Fibroblast of skin of scalp (primary cell): ENCODE measurements at regions not wholly inside any gene's neighbourhood (a gene's known extent, or its start where the extent isn't known, plus 50 kb on each side); places are given as distances from the start of the nearest gene placed in this dataset.

Experiments used
- DNase-seq: peaks from one replicate; pipeline ENCODE4 v3.0.0-alpha.2; 2013

DNA sequence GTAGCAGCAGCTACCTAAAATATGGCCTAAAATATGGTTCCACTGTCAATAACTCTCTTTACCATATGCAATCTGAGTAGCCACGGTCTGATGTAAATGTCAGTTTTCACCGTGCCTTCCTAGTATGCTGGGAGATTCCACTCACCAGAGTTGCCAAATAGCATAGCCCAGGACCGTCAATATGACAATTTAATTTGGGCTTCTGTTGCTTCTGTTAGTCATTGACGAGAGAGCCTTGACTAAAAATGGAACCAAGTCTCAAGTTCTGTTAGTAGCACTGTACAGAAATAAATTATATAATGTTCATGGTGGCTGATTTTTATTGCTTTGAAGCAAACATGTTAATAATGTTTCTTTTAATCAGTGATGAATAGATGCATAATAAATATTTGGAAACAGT lies 348.4 kb downstream of the BCAT1 start:
- DNase-seq: peak; percentile 11

DNA sequence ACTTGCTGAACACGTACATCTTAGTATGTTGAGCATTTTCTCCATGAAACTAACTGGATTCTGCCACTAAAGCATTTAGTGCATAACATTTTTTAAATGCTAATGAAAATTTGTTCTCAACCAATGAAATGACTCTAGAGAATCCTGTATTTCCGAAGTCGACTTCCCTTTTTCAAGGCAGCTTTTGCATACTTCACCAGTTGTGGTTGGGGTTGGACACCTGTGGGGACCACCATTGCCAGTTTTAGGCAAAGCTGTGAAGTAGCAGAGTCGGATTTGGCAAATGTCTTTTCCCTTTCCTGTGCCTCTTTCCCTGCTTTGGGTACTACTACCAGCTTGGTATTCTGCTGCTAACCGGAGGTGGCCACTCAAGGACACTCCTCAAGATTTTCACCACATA lies 349.2 kb downstream of the BCAT1 start:
- no peak for DNase-seq

DNA sequence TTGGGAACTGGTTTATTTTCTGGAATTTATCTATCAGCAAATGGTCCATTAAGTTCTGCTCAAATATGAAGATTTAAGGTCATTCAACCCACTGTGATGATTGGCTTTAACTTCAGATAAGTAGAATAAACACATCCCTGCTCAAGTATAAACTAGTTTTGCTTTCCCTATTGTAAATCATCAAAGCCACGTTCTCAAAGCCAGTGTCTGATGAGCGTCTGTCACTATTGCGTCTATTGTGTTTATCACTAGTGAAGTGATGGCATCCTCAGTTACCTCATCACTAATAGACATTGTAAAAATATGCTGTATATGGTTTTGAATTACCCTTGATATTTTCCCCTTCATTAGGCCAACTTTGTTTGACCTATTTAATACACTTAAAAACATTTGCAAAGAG lies 351.3 kb downstream of the BCAT1 start:
- no peak for DNase-seq

DNA sequence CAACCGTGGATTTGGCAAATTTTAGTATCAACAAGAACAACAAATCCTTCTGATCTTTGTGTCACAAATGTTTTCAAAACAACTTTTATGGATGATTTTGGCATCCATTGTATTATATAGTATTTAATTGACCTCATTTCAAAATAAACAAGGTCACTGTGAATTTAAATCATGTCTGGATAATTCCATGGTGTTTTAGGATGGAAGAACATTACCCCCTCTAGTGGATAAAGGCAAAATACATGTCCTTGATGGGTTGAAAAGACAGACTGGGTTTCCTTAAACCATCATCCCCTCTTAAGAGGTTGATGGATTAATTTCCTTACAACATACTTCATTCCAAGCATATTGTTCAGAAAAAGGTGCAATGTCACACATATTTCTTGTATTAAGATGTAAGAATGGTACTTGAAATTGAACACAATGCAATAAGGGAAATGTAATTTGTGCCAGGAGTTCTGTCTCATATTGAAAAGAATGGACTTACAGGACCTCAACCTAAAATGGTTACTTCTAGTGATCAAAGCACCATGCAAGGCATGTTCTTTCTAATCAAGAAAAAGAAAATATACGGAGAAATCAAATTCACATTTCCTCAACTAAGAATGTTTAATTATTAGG lies 352.0 kb downstream of the BCAT1 start:
- peak; percentile 29 for DNase-seq

DNA sequence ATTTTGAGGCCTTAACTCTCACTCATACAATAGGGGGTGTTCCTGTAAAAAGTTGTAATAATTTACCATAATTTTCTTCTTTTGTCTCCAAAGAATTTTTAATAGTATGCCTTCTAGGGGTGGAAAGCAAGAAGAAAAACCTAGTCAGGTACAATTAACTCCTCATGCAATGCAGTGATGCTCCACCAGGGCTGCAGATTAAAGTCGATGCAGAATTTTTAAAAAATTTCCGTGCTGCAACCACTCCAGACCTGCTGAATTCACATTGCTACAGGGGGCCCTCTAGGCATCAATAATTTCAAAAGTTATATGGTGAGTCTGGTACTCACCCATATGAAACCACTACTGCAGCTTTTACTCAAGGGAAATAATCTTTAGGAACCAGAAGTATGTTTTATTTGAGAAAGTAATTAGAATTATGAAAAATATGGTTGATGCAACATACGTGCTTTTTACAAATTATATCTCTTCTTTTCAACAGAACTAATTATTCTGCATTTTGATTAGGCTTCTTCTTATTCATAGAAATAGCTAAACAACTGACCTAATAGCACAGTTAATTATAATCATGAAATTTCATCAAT lies 353.2 kb downstream of the BCAT1 start:
- DNase-seq: no peak

DNA sequence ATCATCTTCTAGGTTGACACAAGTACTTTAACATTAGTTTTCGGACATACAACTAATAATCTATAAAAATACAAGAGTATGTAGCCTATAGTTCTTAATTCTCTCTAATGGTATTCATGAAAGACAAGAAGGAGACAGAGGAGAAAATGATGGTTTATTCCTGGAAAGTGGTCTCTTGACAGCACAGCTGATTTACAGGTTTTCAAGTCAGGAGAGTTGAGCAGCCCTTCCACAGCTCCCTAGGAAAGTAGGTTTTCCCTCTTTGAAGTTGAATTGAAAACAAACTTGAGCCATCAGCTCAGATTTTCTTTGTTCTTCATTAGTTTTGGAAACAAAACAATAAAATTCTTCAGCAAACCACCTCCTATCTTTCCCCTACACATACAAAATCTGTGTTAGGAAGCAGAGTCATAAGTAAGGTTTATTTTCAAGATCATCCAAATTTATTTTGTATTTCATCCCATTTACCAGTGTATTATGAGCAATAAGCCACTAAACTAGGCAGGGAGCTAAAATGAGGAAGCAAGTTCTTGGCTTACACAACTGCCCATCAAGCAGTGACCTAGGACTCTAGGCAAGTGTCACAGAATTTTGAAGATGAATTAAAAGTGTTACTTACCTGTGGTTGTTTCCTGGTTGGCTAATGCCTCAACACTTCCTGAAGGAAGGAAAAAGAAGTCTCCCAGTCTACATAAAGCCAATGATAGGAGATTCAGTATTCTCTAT lies 357.0 kb downstream of the BCAT1 start:
- no peak for DNase-seq

DNA sequence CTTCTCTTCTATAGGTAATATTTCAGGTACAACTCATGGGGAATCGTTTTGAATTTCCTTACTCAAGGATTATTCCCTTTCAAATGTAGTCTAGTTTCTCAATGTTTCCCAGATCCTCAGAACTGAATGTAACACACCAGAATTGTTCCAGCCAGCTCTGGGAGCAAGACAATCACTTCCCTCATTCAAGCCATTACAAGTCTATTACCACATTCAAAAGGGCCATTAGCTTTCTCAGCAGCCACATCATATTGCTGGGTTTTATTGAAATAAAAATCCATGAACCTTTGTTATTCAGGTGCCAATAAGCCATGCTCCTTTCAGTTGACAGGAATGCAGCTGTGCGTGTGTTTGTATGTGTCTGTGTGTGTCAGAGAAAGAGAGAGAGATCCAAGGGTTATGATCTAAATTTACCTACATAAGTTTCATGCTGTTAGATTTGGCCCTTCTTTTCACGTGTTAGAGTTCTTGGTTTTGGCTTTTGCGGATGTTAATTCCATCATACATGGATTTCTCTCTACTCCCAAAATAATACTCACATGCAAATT lies 357.7 kb downstream of the BCAT1 start:
- no peak for DNase-seq

DNA sequence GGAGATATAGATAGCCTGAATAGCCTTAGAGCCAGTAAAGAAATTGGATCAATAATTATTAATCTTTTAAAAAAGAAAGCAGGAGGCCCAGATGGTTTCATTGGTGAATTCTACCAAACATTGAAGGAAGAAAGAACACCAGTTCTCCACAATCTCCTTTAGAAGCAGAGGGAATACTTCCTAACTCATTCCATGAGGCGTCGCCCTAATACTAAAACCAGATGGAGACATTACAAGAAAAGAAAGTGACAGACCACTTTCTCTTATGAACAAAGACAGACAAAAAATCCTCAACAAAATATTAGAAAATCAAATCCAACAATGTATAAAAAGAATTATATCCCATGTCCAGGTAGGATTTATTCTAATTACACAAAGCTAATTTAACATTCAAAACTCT lies 362.6 kb downstream of the BCAT1 start:
- peak; percentile 5 for DNase-seq

DNA sequence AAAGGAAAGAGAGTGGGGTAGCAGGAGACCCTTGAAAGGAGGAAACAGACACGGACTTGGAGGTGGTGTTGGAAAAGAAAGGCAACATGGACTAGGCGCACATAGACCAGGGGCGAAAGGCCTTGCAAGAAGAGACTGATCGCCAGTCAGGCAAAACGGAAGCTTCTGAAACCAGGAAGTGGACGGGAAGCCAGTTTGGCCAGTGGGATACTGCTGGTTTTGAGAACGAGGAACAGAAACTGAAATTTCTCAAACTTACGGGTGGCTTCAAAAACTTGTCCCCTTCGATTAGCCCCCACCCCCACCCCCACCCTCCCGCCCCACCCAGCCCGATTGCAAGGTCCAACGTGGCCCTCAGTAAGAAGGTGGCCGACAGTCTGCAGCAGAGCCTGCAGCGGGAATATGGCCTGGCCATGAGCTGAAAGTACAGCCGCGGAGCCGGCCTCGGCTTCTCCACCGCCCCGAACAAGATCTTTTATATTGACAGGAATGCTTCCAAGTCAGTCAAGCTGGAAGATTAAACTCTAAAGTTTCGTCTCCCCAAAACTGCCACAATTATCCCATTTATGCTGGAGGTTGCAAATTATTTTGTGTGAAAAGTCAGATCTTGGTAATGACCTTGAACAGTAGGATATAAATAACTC lies 364.7 kb downstream of the BCAT1 start:
- no peak for DNase-seq

DNA sequence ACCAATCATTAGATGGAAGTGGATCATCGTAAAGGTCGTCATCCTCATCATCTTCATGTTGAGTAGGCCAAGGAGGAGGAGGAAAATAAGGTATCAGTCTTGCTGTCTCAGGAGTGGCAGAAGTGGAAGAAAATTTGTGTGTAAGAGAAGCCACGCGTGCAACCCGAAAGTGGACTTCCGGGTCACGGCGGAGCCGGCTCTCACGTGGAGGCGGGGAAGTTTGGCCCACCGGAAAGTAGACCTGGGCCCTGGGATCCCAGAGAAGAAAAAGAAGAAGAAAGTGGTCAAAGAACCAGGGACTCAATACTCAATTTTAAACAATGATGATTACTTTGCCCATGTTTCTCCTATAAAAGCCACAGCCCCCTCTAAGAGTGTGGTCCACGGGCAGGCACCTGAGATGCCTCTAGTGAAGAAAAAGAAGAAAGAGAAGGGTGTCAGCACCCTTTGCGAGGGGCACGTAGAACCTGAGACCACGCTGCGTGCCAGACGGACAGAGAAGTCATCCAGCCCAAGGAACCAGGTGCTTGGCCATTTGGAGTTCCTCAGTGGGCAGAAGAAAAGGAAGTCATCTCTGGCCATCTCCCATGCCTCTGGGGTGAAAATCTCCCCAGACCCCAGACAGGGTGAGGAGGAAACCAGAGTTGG lies 365.8 kb downstream of the BCAT1 start:
- no peak for DNase-seq

DNA sequence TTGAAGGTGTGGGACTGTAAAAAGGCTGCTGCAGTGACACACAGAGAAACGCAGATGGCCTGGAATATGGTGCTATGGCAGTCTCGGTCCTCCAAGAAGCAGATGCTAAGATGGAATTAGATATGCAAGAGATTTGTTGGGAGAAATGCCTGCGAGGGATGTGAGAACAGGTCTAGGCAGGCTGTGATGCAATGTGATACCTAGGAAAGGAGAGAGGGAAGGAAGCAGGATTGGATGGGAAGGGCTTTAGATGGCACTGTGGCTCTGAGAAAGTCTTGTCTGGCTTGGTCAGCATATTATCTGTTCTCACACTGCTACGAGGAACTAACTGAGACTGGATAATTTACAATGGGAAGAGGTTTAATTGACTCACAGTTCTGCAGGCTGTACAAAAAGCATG lies 374.4 kb downstream of the BCAT1 start:
- DNase-seq: no peak

DNA sequence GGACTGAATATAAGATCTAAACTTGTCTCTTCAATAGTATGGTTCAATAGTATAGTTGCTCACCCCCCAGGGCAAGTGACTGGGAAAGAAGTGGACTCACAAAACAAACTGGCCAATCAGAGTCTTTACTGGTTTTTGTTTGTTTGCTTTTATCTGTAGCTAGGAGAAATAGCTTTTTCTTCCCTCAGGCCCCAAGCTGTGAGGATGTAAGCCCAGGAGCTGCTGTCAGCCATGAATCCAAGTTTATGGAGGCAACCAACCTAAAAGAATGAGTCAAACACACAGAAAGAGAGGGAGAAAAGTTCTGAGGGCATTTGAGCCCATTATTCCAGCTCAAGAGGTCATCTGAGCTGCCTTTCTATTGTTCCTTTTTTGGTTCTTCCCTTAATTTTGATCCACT lies 375.3 kb downstream of the BCAT1 start:
- DNase-seq: no peak

DNA sequence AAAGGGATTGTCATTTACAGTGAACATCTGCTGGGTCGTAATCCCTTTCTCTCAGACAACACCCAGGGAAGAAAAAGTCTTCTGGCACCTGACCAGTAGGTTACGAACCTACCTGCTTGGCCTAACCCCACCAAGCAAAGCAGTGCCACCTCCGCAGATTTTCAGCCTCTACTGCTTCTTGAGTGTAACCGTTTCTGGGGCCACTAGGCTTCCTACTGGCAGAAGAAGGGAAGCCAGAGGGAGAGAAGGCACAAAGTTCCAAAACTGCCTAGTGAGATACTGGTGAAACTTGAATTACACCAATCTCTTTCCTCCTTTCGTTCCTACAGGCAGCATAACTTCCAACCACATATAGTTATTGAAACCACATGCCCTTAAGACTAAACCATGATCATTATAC lies 383.6 kb downstream of the BCAT1 start:
- DNase-seq: peak; percentile 7

DNA sequence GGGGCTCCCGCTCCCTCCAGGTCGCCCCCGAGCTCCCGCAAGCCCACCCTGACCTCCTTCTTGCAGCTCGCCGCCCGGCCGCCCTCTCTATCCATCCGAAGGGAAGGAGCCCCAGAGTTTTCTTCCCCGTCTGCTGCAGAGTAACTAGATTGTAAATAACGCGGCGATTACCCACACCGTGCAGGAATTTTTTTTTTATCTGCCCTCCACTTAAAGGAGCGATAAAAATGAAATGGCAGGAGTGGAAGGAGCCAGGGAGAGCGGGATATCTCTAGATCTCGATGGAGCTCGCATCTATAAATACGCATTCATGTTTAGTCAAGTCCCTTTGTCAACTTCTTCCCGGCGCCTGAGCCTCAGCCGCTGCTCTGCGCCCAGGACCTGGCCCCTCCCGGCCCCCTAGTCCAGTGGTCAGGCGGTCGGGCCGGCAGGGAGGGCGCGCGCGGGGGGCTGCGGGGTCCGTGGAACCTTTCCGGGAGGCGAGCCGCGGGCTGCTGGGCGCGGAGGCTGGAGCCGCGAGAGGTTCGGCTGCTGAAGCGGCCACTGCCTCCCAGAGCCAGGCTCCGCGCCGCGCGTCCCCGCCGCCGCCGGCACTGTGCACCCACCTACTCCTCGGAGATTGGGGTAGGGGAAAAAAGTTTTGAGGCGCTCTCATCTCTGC lies 386.0 kb downstream of the BCAT1 start:
- peak; percentile 7 for DNase-seq

DNA sequence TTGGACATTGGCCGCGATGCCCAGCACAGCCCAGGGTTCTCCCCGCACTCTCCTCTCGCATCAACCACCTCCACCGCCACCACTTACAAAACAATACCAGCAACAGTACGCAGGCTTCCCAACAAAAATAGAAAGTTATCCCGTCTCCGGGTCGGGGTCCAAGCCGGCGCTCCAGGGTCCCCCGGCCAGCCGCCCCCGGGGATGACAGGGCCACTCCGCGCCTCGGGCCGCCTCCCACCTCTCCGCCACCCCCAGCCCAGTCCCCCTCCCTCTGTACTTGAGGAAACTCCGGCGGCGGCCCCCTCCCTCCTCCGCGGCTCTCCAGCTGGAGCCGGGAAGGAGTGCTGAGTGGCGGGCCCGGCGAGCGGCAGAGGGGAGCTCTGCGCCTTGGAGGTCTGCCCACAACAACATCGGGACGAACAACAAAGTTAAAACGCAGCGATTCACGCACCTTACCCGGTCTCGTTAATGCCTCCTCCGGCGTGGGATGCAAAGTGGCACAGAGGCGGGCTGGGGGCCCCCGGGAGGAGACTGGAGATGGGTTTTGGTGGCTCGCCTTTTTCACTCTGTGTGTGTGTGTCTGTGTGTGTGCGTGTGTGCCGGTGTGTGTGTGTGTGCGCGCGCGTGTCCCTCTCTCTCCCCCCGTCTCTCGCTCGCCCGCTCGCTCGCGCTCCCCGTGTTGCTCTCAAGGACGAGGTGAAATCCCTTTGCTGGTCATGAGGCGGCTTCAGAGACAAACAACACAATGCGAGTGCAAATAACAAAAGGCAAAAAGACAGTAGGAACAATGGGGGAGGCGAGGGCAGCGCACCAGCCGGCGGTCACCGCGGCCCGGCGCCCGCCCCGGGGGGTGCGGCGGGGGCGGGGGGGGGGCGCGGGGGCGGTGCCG lies 386.8 kb downstream of the BCAT1 start:
- DNase-seq: peak; percentile 30

DNA sequence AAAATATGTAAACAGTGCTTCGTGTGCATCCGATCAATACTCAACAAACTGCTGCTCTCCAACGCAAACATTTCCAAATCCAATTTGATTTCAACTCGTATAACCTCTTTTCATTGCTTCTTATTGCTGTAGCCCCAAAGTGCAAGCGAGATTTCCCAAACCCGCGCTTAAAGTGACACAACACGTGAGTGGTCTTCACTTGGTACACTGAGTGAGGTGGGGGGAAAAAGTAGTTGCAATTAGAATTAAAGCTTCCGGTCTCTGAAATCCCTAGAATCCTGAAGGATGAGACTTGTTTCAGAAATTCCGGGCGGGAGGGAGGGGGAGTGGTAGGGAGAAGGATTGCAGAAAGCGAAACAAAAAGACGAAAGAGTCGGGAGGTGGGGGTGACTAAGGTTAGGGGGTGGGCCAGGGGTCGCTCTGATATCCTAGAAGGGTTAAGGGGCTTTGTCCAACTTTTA lies 387.5 kb downstream of the BCAT1 start:
- DNase-seq: peak; percentile 32

DNA sequence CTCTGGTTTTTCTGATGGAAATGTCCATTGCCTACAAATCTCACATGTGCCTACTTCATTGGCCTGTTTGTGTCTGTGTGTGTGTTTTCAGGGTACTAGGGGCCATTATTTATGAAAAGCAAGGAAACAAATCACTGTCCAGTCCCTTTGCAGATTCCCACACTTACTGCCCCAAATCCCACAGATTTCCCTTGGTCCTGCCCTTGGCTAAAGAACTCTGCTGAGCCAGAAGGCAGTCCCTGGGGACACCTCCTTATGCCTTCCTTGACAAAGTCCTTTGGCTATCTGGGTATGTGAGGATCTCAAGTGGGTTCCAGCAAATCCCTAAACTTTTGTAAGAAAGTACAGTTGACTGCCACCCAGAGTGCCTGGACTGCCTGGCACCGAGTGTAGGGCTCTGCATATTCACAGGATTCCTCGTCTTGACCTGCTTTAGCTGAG lies 388.1 kb downstream of the BCAT1 start:
- no peak for DNase-seq

DNA sequence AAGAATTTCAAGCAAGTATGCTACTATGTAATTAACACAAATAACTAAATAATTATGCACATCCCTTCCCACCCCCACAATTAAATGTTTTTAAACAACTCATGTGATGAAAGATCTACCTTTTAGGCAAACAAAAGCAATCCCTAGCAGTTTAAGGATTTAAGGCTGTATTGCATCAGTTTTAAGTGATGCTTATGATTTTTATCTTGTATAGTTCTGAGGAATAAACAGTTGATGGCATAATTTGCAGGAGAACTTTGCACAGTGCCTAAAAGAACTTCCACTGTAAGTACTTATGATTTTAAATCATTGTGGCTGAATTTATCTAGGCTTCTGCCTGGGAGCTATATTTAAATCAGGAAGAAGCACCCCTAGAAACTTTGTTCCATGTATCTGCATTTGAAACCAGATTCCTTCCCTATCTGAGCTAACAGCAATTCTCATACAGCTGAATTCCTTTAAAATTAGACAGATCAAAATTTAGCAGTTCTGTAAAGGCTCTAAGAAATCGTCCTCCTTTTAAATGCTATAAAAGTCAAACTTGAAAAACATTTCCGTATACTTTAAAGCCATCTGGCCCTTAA lies 388.6 kb downstream of the BCAT1 start:
- no peak for DNase-seq

DNA sequence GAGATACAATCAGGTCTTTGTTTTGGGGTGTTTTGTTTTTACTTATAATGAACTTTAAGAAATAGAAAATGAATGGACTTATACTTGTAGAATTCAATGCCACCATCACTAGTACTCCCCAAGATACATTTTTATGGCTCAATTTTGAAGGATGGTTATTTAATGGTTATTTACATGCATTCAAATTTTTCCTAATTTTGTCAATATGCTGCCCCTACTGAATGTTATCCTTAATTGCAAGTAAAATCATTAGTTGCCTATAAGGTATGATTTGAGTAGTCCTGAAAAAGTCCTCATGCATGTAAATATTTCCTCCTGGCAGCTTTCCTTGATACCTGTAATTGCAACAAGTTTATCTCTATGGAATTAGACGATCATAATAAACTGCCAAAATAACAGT lies 391.2 kb downstream of the BCAT1 start:
- DNase-seq: no peak

DNA sequence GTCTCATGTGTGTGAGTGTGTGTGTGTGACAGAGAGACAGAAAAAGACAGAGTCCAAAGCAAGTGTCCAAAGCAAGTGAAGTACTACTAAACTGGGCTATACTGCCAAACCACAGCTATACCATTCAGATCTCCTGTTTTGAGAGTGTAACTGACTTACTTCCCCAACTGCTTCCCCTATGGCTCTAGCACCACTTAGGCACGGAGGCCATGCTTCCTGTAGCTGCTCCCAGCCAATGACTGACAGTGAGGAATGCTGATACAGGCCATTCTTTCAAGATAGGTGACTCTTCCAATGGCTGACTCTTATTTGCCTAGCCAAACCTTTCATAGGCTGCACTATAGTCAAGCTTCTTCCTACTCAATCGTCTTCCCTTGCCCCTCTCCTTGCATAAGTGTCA lies 393.2 kb downstream of the BCAT1 start:
- DNase-seq: no peak
